AG10803 (cell line): ENCODE measurements at regions not wholly inside any gene's neighbourhood (a gene's known extent, or its start where the extent isn't known, plus 50 kb on each side); places are given as distances from the start of the nearest gene placed in this dataset.

ENCODE experiments used
- DNase-seq: peaks from one replicate; pipeline ENCODE4 v3.0.0; 2010; ENCODE audit warnings: low read depth
- H3K4me3 ChIP-seq: 2 replicates; pipeline ENCODE4 v1.5.1; 2011; ENCODE audit warnings: mild to moderate bottlenecking, low read length, control low read depth
- CTCF ChIP-seq: conservative IDR thresholded peaks from 2 replicates; pipeline ENCODE4 v1.5.1; 2011; ENCODE audit warnings: mild to moderate bottlenecking, low read length, control low read depth, inconsistent platforms

GRCh38 chr1:244219802-244220201 is 168.7 kb downstream of the ZBTB18 start:
- no peak overlapping the region for H3K4me3 ChIP-seq
- no peak for DNase-seq
- TF ChIP-seq CTCF, result no peak

GRCh38 chr1:244220410-244220809 is 169.3 kb downstream of the ZBTB18 start:
- no peak for TF ChIP-seq CTCF
- DNase-seq, result no peak
- H3K4me3 ChIP-seq, result no peak overlapping the region

- peak; percentile 40 for DNase-seq
- H3K4me3 ChIP-seq, result no peak overlapping the region
- TF ChIP-seq CTCF, result no peak
These were observed 170.9 kb downstream of the ZBTB18 start for GRCh38 chr1:244221991-244222390.

GRCh38 chr1:244224487-244225430 is 173.7 kb downstream of the ZBTB18 start:
- H3K4me3 ChIP-seq, result no peak overlapping the region

GRCh38 chr1:244226435-244226834 is 175.4 kb downstream of the ZBTB18 start:
- no peak for DNase-seq
- H3K4me3 ChIP-seq, result no peak overlapping the region
- TF ChIP-seq CTCF, result no peak

More at GRCh38 chr1:244224487-244225430, 173.7 kb downstream of the ZBTB18 start:
- peak; percentile 26 for DNase-seq
- TF ChIP-seq CTCF, result no peak

- H3K4me3 ChIP-seq, result no peak overlapping the region
- no peak for TF ChIP-seq CTCF
- DNase-seq, result no peak
These were observed 179.4 kb downstream of the ZBTB18 start for GRCh38 chr1:244230470-244230869.

- DNase-seq, result peak; percentile 8
- H3K4me3 ChIP-seq, result peak overlapping the region; percentile 51
- no peak for TF ChIP-seq CTCF
These were observed 180.1 kb downstream of the ZBTB18 start for GRCh38 chr1:244231193-244231571.
